ENCODE measurements at regions not wholly inside any gene's neighbourhood (a gene's known extent, or its start where the extent isn't known, plus 50 kb on each side); places are given as distances from the start of the nearest gene placed in this dataset.

- Histone ChIP-seq H4K5ac (ENCODE audit: insufficient read length, low read depth, low read length) (no peak overlapping the region), H2AFZ (ENCODE audit: low read length) (no peak overlapping the region), H3K23me2 (ENCODE audit: low read depth, low read length) (no peaks in the 10 kb centered on the region), H3K27ac (ENCODE audit: low read depth, low read length) (no peak overlapping the region), H4K8ac (ENCODE audit: extremely low read depth, insufficient read depth, low read length) (no peak overlapping the region), H3K4me2 (ENCODE audit: insufficient read depth in 1 of 2, low read depth in 2 of 2, low read length in 2 of 2) (no peak overlapping the region), H3K23ac (ENCODE audit: insufficient read length) (no peak overlapping the region), H2BK120ac (replicated peaks; ENCODE audit: low read depth, low read length) (no peak overlapping the region), H3K79me2 (ENCODE audit: control insufficient read depth in 1 of 2, insufficient read depth in 2 of 2, low read length in 2 of 2) (peaks cover 0 to 65% of the 10 kb centered on the region in 2 experiments; a peak in 2 of 4 replicates), H3K27me3 (replicated peaks in 1 of 4; ENCODE audit: control insufficient read depth in 3 of 4, extremely low read depth in 1 of 4, insufficient read depth in 3 of 4, low read length in 3 of 4) (no peaks in the 10 kb centered on the region), H3K4me3 (ENCODE audit: extremely low read depth in 1 of 4, insufficient read depth in 2 of 4, low read depth in 3 of 4, low read length in 4 of 4) (no peak overlapping the region), H3K9ac (replicated peaks in 1 of 4; ENCODE audit: extremely low read depth in 1 of 4, low read depth in 3 of 4, low read length in 3 of 4) (no peak overlapping the region), H2BK12ac (ENCODE audit: low read depth, low read length) (no peak overlapping the region), H2BK5ac (ENCODE audit: low read depth, low read length) (no peak overlapping the region), H3K56ac (replicated peaks; ENCODE audit: insufficient read length, low read depth, low read length) (no peak overlapping the region), H3K18ac (ENCODE audit: extremely low read depth, low read length) (no peak overlapping the region), H2AK5ac (ENCODE audit: low read depth, low read length) (no peak overlapping the region), H2BK20ac (ENCODE audit: low read length) (no peak overlapping the region), H3K4me1 (replicated peaks in 1 of 4; ENCODE audit: control insufficient read depth in 3 of 4, insufficient read depth in 4 of 4, low read length in 3 of 4) (peaks cover 0 to 2% (median 0%) of the 10 kb centered on the region in 4 experiments; a peak in 1 of 7 replicates), H3K36me3 (ENCODE audit: control insufficient read depth in 2 of 4, insufficient read depth in 4 of 4, low read length in 3 of 4) (peaks cover 0 to 3% (median 0%) of the 10 kb centered on the region in 4 experiments; a peak in 2 of 8 replicates), H3K14ac (ENCODE audit: insufficient read length) (no peak overlapping the region), H3K79me1 (ENCODE audit: low read depth, low read length) (peaks cover 2% of the 10 kb centered on the region; the same call in 1 of the 2 replicates), H4K91ac (replicated peaks; ENCODE audit: insufficient read length, low read length) (no peak overlapping the region), H3K4ac (replicated peaks; ENCODE audit: insufficient read length, low read depth, low read length) (no peak overlapping the region), H2BK15ac (ENCODE audit: low read length) (no peak overlapping the region), H4K20me1 (replicated peaks in 1 of 2; ENCODE audit: control insufficient read depth in 1 of 2, insufficient read depth in 2 of 2, low read length in 2 of 2) (no peaks in the 10 kb centered on the region), H3K9me3 (ENCODE audit: insufficient read depth in 2 of 2, low read depth in 1 of 2, low read length in 1 of 2) (peaks cover 9 to 19% of the 10 kb centered on the region in 2 experiments)
- ChIA-PET POLR2A (ENCODE audit: partially characterized antibody) (no interaction called here), CTCF (ENCODE audit: partially characterized antibody) (interaction anchor here (0.6 to 0.9 kb wide), 2 partner anchors 12 to 22 kb away, joined by 3 read pairs; no protein-coding TSS in a partner anchor)
- TF ChIP-seq ATF3 (IDR thresholded peaks at IDR 0.05; ENCODE audit: insufficient read depth, low read depth, low read length) = no peak
- no peak for TF ChIP-seq CTBP2 (IDR thresholded peaks at IDR 0.05; ENCODE audit: borderline replicate concordance, insufficient read depth, insufficient read length, low read length)
- DNase-seq (ENCODE audit: low read depth in 1 of 2, low spot score in 2 of 2) (no peak), FAIRE-seq (no peak)
Measured at GRCh38 chr2:167415068-167415467, 526.8 kb downstream of the XIRP2 start.
